Breast epithelium (tissue), 4 donors: ENCODE measurements at regions not wholly inside any gene's neighbourhood (a gene's known extent, or its start where the extent isn't known, plus 50 kb on each side); places are given as distances from the start of the nearest gene placed in this dataset.

Source experiments
- DNase-seq, 2 donors: peaks; one replicate each; pipeline ENCODE4 v3.0.0-alpha.2; 2019; ENCODE audit warnings: low spot score in 2 of 2
- H3K27ac ChIP-seq, 2 donors: fragments of 200-600 bp; sonication (generic) in 1 of 2; one replicate each; pipeline ENCODE4 v1.5.1; 2016 to 2019; ENCODE audit warnings: mild to moderate bottlenecking in 1 of 2
- H3K27me3 ChIP-seq, 2 donors: fragments of 200-600 bp; sonication (generic) in 1 of 2; one replicate each; pipeline versions ENCODE4 v1.5.1 to v1.6.0; 2017 to 2019; ENCODE audit warnings: control low read depth in 1 of 2, mild to moderate bottlenecking in 1 of 2
- H3K36me3 ChIP-seq: fragments of 200-600 bp; one replicate; pipeline ENCODE4 v1.5.1; 2019
- H3K4me1 ChIP-seq, 2 donors: fragments of 200-600 bp; sonication (generic); one replicate each; pipeline ENCODE4 v1.5.1; 2016 to 2019; ENCODE audit warnings: control low read depth in 1 of 2
- H3K4me3 ChIP-seq, 3 donors: fragments of 200-600 bp; sonication (generic); 1 replicate in 2 of 3; 2 replicates in 1 of 3; pipeline ENCODE4 v1.5.1; 2016 to 2019; ENCODE audit warnings: mild to moderate bottlenecking in 3 of 3, moderate library complexity in 2 of 3
- H3K9me3 ChIP-seq, 2 donors: fragments of 200-600 bp; sonication (generic) in 1 of 2; one replicate each; pipeline ENCODE4 v1.5.1; 2016 to 2019; ENCODE audit warnings: control low read depth in 1 of 2
- POLR2A ChIP-seq: fragments of 450-650 bp; IDR thresholded peaks from one replicate; pipeline ENCODE4 v1.6.1; 2016; ENCODE audit warnings: antibody characterized with exemption, mild to moderate bottlenecking, moderate library complexity
- POLR2AphosphoS5 ChIP-seq, 3 donors: sonication (generic); formaldehyde crosslinking; IDR thresholded peaks; one replicate each; pipeline ENCODE4 v1.6.1; 2017; ENCODE audit warnings: antibody characterized with exemption in 3 of 3
- intact Hi-C: fragments of 100-400 bp; cut with DNase I; formaldehyde crosslinking; loops from one replicate; pipeline ENCODE4 v1.15.1; 2023; ENCODE audit warnings: low total_unique reads
- TF ChIP-seq, protein P1 (sequence below), 3 donors: fragments of 450-650 bp; IDR thresholded peaks; one replicate each; pipeline ENCODE4 v1.5.1; 2016 to 2017; ENCODE audit warnings: antibody characterized with exemption in 3 of 3, mild to moderate bottlenecking in 3 of 3, moderate library complexity in 3 of 3

DNA sequence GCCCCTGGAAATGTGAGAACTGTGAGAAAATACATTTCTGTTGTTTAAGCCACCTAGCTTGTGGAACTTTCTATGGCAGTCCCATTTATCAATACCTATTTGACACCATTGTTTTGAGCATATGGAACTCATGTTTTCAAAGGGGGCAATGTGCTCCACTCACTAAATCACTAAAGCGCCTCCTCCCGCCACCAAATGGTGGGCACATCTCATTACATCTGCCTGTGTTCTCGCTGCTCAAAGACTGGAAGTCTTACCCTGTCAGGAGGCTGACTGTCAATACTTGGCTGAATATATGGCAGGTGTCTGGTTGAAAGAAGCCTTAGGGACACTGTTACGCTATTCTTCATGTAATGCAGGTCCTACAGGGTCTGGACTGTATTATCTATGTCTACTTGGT is 767.7 kb downstream of the TSN start:
- H3K36me3 ChIP-seq = no peaks in the 10 kb centered on the region
- no peak overlapping the region for H3K4me3 ChIP-seq
- no peaks in the 10 kb centered on the region for H3K27me3 ChIP-seq
- DNase-seq = no peak
- H3K27ac ChIP-seq = no peak overlapping the region
- no peaks in the 10 kb centered on the region for H3K9me3 ChIP-seq
- intact Hi-C loops = no loop called here
- H3K4me1 ChIP-seq = no peaks in the 10 kb centered on the region
- TF ChIP-seq POLR2AphosphoS5 (IDR thresholded peaks at IDR 0.05) (no peak), POLR2A (no peak)
- TF ChIP-seq, protein P1, sequence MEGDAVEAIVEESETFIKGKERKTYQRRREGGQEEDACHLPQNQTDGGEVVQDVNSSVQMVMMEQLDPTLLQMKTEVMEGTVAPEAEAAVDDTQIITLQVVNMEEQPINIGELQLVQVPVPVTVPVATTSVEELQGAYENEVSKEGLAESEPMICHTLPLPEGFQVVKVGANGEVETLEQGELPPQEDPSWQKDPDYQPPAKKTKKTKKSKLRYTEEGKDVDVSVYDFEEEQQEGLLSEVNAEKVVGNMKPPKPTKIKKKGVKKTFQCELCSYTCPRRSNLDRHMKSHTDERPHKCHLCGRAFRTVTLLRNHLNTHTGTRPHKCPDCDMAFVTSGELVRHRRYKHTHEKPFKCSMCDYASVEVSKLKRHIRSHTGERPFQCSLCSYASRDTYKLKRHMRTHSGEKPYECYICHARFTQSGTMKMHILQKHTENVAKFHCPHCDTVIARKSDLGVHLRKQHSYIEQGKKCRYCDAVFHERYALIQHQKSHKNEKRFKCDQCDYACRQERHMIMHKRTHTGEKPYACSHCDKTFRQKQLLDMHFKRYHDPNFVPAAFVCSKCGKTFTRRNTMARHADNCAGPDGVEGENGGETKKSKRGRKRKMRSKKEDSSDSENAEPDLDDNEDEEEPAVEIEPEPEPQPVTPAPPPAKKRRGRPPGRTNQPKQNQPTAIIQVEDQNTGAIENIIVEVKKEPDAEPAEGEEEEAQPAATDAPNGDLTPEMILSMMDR (IDR thresholded peaks at IDR 0.05) = no peak

- H3K4me1 ChIP-seq = no peaks in the 10 kb centered on the region
- intact Hi-C loops = no loop called here
- H3K27ac ChIP-seq = no peak overlapping the region
- TF ChIP-seq, protein P1 (IDR thresholded peaks at IDR 0.05) = no peak
- TF ChIP-seq POLR2AphosphoS5 (IDR thresholded peaks at IDR 0.05) (no peak), POLR2A (no peak)
- no peaks in the 10 kb centered on the region for H3K9me3 ChIP-seq
- no peaks in the 10 kb centered on the region for H3K27me3 ChIP-seq
- H3K36me3 ChIP-seq = no peaks in the 10 kb centered on the region
- no peak for DNase-seq
- H3K4me3 ChIP-seq = no peak overlapping the region
These were observed 768.5 kb downstream of the TSN start for GRCh38 chr2:122523981-122524380.

GRCh38 chr2:122525336-122525735 is 769.9 kb downstream of the TSN start:
- Histone ChIP-seq H3K27ac (no peak overlapping the region), H3K27me3 (no peaks in the 10 kb centered on the region), H3K4me3 (no peak overlapping the region), H3K4me1 (no peaks in the 10 kb centered on the region), H3K9me3 (no peaks in the 10 kb centered on the region), H3K36me3 (no peaks in the 10 kb centered on the region)
- no peak for TF ChIP-seq POLR2AphosphoS5 (IDR thresholded peaks at IDR 0.05)
- DNase-seq = no peak
- intact Hi-C loops = no loop called here

- H3K27ac ChIP-seq = no peak overlapping the region
- intact Hi-C loops = no loop called here
- no peak overlapping the region for H3K4me3 ChIP-seq
- H3K27me3 ChIP-seq = no peaks in the 10 kb centered on the region
- H3K9me3 ChIP-seq = no peaks in the 10 kb centered on the region
- H3K36me3 ChIP-seq = no peaks in the 10 kb centered on the region
- TF ChIP-seq, protein P1 (IDR thresholded peaks at IDR 0.05) = no peak
- no peak for TF ChIP-seq POLR2AphosphoS5 (IDR thresholded peaks at IDR 0.05)
- no peak for TF ChIP-seq POLR2A
- DNase-seq = no peak
- no peaks in the 10 kb centered on the region for H3K4me1 ChIP-seq
These were observed 772.6 kb downstream of the TSN start for GRCh38 chr2:122528061-122528460.

DNA sequence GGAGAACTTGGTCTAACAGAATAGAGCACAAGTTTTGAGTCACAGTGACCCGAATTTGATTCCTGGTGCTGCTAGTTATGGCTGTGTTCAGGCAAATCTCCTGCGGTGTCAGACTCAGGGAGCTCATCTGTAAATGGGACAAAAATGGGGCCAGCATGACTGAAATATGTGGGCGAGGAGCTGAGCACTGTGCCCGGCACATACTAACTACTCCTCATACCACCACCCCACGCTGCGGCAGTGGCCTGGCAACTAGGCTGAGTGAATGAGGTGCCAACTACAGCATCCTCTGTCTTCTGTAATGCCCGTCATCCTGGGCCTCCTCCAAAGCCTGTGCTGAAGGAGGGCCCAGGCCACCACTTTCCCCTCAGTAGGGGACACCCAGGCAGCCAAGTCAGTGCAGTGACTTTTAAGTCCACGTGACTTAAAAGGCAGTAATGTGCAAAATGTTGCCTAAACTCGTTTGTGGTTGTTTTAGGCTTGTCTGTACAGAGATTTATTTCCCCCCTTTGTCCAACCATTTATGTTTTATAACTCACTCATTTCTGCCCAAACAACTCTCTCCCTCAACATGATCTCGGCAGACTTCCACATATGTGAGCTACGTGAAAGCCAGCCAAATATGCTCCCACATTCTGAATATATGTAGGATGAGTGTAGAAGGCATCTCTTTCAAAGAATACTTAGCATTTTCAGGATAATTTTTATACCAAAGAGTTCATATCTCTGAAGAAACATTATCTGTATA is 773.7 kb downstream of the TSN start:
- TF ChIP-seq, protein P1 (IDR thresholded peaks at IDR 0.05) = no peak
- no peak for TF ChIP-seq POLR2A
- no peak for TF ChIP-seq POLR2AphosphoS5 (IDR thresholded peaks at IDR 0.05)

More for the DNA sequence above, 773.7 kb downstream of the TSN start:
- no peak overlapping the region for H3K4me3 ChIP-seq
- intact Hi-C loops = no loop called here
- no peaks in the 10 kb centered on the region for H3K36me3 ChIP-seq
- H3K27ac ChIP-seq = no peak overlapping the region
- H3K27me3 ChIP-seq = no peaks in the 10 kb centered on the region
- no peaks in the 10 kb centered on the region for H3K4me1 ChIP-seq
- no peaks in the 10 kb centered on the region for H3K9me3 ChIP-seq
- no peak for DNase-seq
